Activated CD4-positive, alpha-beta memory T cell treated with anti-CD3 and anti-CD28 coated beads, Interleukin-2, amount 10 ng/mL, durations not matched to agents 7 days and 5 days (primary cell): ENCODE measurements at regions not wholly inside any gene's neighbourhood (a gene's known extent, or its start where the extent isn't known, plus 50 kb on each side); places are given as distances from the start of the nearest gene placed in this dataset.
"Not testable (repeated sequence)": the region's sequence is repeated elsewhere in the genome, so short reads cannot be mapped to it uniquely, and the experiment has no call there.

Source experiments
- CTCF ChIA-PET: fragments of 350-600 bp; sonication (Branson Sonifier 250); formaldehyde crosslinking; loops from one replicate; lab custom pipeline; 2021; ENCODE audit warnings: antibody characterized with exemption, inconsistent platforms; lab: Charles Lee
- POLR2A ChIA-PET: fragments of 350-600 bp; sonication (Branson Sonifier 250); formaldehyde crosslinking; loops from one replicate; lab custom pipeline; 2021; ENCODE audit warnings: antibody characterized with exemption; lab: Charles Lee
- DNase-seq: peaks from one replicate; pipeline ENCODE4 v3.0.0-alpha.2; 2020
- H3K27ac Mint-ChIP-seq: one replicate; pipeline ENCODE4 v1.8.0; 2021; ENCODE audit warnings: mild to moderate bottlenecking, mixed read lengths
- H3K27me3 Mint-ChIP-seq: one replicate; pipeline ENCODE4 v1.8.0; 2021; ENCODE audit warnings: mixed read lengths
- H3K36me3 Mint-ChIP-seq: one replicate; pipeline ENCODE4 v1.8.0; 2021; ENCODE audit warnings: low read depth, mixed read lengths
- H3K4me1 Mint-ChIP-seq: one replicate; pipeline ENCODE4 v1.8.0; 2021; ENCODE audit warnings: mixed read lengths
- H3K4me3 Mint-ChIP-seq: one replicate; pipeline ENCODE4 v1.8.0; 2021; ENCODE audit warnings: mild to moderate bottlenecking, mixed read lengths
- H3K9me3 Mint-ChIP-seq: one replicate; pipeline ENCODE4 v1.8.0; 2021; ENCODE audit warnings: mixed read lengths

GRCh38 chr17:70517816-70518215 lies 348.5 kb downstream of the KCNJ2 start:
- Mint-ChIP-seq H3K36me3 (no peaks in the 10 kb centered on the region), H3K27ac (no peak overlapping the region), H3K9me3 (no peaks in the 10 kb centered on the region), H3K27me3 (no peaks in the 10 kb centered on the region), H3K4me3 (no peak overlapping the region), H3K4me1 (no peaks in the 10 kb centered on the region)
- ChIA-PET CTCF (no interaction called here), POLR2A (no interaction called here)
- DNase-seq, result no peak

- ChIA-PET POLR2A (no interaction called here), CTCF (no interaction called here)
- no peak for DNase-seq
- no peak overlapping the region for H3K4me3 Mint-ChIP-seq
- H3K27me3 Mint-ChIP-seq, result no peaks in the 10 kb centered on the region
- H3K36me3 Mint-ChIP-seq, result no peaks in the 10 kb centered on the region
- H3K4me1 Mint-ChIP-seq, result no peaks in the 10 kb centered on the region
- H3K9me3 Mint-ChIP-seq, result no peaks in the 10 kb centered on the region
- no peak overlapping the region for H3K27ac Mint-ChIP-seq
Measured at GRCh38 chr17:70519300-70519699, 350.0 kb downstream of the KCNJ2 start.

- CTCF ChIA-PET, result no interaction called here
- Mint-ChIP-seq H3K27ac (no peak overlapping the region), H3K36me3 (no peaks in the 10 kb centered on the region), H3K4me3 (no peak overlapping the region), H3K4me1 (no peaks in the 10 kb centered on the region), H3K9me3 (no peaks in the 10 kb centered on the region), H3K27me3 (no peaks in the 10 kb centered on the region)
- POLR2A ChIA-PET, result no interaction called here
- DNase-seq, result no peak
Measured at GRCh38 chr17:70520447-70520846, 351.1 kb downstream of the KCNJ2 start.

- DNase-seq, result no peak
- Mint-ChIP-seq H3K4me3 (no peak overlapping the region), H3K4me1 (no peaks in the 10 kb centered on the region), H3K9me3 (no peaks in the 10 kb centered on the region), H3K27ac (no peak overlapping the region), H3K27me3 (no peaks in the 10 kb centered on the region), H3K36me3 (no peaks in the 10 kb centered on the region)
- POLR2A ChIA-PET, result no interaction called here
- CTCF ChIA-PET, result no interaction called here
Measured at GRCh38 chr17:70520956-70521355, 351.6 kb downstream of the KCNJ2 start.

- no peaks in the 10 kb centered on the region for H3K36me3 Mint-ChIP-seq
- H3K9me3 Mint-ChIP-seq, result no peaks in the 10 kb centered on the region
- H3K4me1 Mint-ChIP-seq, result no peaks in the 10 kb centered on the region
- no peak overlapping the region for H3K27ac Mint-ChIP-seq
- ChIA-PET CTCF (no interaction called here), POLR2A (no interaction called here)
- H3K4me3 Mint-ChIP-seq, result no peak overlapping the region
- no peak for DNase-seq
- no peaks in the 10 kb centered on the region for H3K27me3 Mint-ChIP-seq
Measured at GRCh38 chr17:70521821-70522256, 352.5 kb downstream of the KCNJ2 start.

- H3K27me3 Mint-ChIP-seq, result no peaks in the 10 kb centered on the region
- ChIA-PET CTCF (no interaction called here), POLR2A (no interaction called here)
- no peaks in the 10 kb centered on the region for H3K36me3 Mint-ChIP-seq
- no peak for DNase-seq
- no peaks in the 10 kb centered on the region for H3K4me1 Mint-ChIP-seq
- no peaks in the 10 kb centered on the region for H3K9me3 Mint-ChIP-seq
- no peak overlapping the region for H3K27ac Mint-ChIP-seq
- H3K4me3 Mint-ChIP-seq, result no peak overlapping the region
Measured at GRCh38 chr17:70523426-70523825, 354.1 kb downstream of the KCNJ2 start.

- DNase-seq, CTCF ChIA-PET, H3K36me3 Mint-ChIP-seq, POLR2A ChIA-PET, H3K4me1 Mint-ChIP-seq, H3K9me3 Mint-ChIP-seq, H3K27me3 Mint-ChIP-seq, H3K4me3 Mint-ChIP-seq, H3K27ac Mint-ChIP-seq: not testable (repeated sequence)
Measured at GRCh38 chr17:70525035-70525434, 355.7 kb downstream of the KCNJ2 start.

- CTCF ChIA-PET, result no interaction called here
- Mint-ChIP-seq H3K27ac (no peak overlapping the region), H3K4me3 (no peak overlapping the region)
Measured at GRCh38 chr17:70525961-70526360, 356.6 kb downstream of the KCNJ2 start.

GRCh38 chr17:70527364-70527888 lies 358.1 kb downstream of the KCNJ2 start:
- DNase-seq, result no peak
- no peaks in the 10 kb centered on the region for H3K9me3 Mint-ChIP-seq
- no peak overlapping the region for H3K27ac Mint-ChIP-seq
- ChIA-PET POLR2A (no interaction called here), CTCF (interaction anchor here (1.7 kb wide), 1 partner anchor 24 kb away, joined by 4 read pairs; no protein-coding TSS in a partner anchor)
- H3K4me1 Mint-ChIP-seq, result no peaks in the 10 kb centered on the region
- no peak overlapping the region for H3K4me3 Mint-ChIP-seq
- H3K36me3 Mint-ChIP-seq, result no peaks in the 10 kb centered on the region
- no peaks in the 10 kb centered on the region for H3K27me3 Mint-ChIP-seq

More at GRCh38 chr17:70525961-70526360, 356.6 kb downstream of the KCNJ2 start:
- H3K4me1 Mint-ChIP-seq, result no peaks in the 10 kb centered on the region
- POLR2A ChIA-PET, result no interaction called here
- H3K36me3 Mint-ChIP-seq, result no peaks in the 10 kb centered on the region
- DNase-seq, result no peak
- H3K9me3 Mint-ChIP-seq, result no peaks in the 10 kb centered on the region
- no peaks in the 10 kb centered on the region for H3K27me3 Mint-ChIP-seq

- no peak for DNase-seq
- H3K9me3 Mint-ChIP-seq, result no peaks in the 10 kb centered on the region
- no peak overlapping the region for H3K4me3 Mint-ChIP-seq
- POLR2A ChIA-PET, result no interaction called here
- no peaks in the 10 kb centered on the region for H3K27me3 Mint-ChIP-seq
- CTCF ChIA-PET, result interaction anchor here (0.5 kb wide), 1 partner anchor 1038 kb away, joined by 3 read pairs; no protein-coding TSS in a partner anchor
- H3K36me3 Mint-ChIP-seq, result no peaks in the 10 kb centered on the region
- no peak overlapping the region for H3K27ac Mint-ChIP-seq
- H3K4me1 Mint-ChIP-seq, result no peaks in the 10 kb centered on the region
Measured at GRCh38 chr17:70533427-70533826, 364.1 kb downstream of the KCNJ2 start.

GRCh38 chr17:70535986-70536385 lies 366.7 kb downstream of the KCNJ2 start:
- Mint-ChIP-seq H3K27ac (no peak overlapping the region), H3K9me3 (no peaks in the 10 kb centered on the region), H3K36me3 (no peaks in the 10 kb centered on the region), H3K4me1 (no peaks in the 10 kb centered on the region), H3K27me3 (no peaks in the 10 kb centered on the region), H3K4me3 (no peak overlapping the region)
- CTCF ChIA-PET, result no interaction called here
- DNase-seq, result no peak
- POLR2A ChIA-PET, result no interaction called here

GRCh38 chr17:70539132-70539924 lies 370.0 kb downstream of the KCNJ2 start:
- no peaks in the 10 kb centered on the region for H3K27me3 Mint-ChIP-seq
- H3K4me1 Mint-ChIP-seq, result no peaks in the 10 kb centered on the region
- DNase-seq, result no peak
- no peak overlapping the region for H3K4me3 Mint-ChIP-seq
- CTCF ChIA-PET, result no interaction called here
- H3K27ac Mint-ChIP-seq, result no peak overlapping the region
- H3K9me3 Mint-ChIP-seq, result no peaks in the 10 kb centered on the region
- H3K36me3 Mint-ChIP-seq, result no peaks in the 10 kb centered on the region
- POLR2A ChIA-PET, result no interaction called here

GRCh38 chr17:70542876-70543275 lies 373.5 kb downstream of the KCNJ2 start:
- no peak overlapping the region for H3K4me3 Mint-ChIP-seq
- H3K27ac Mint-ChIP-seq, result no peak overlapping the region
- ChIA-PET POLR2A (no interaction called here), CTCF (no interaction called here)
- H3K36me3 Mint-ChIP-seq, result no peaks in the 10 kb centered on the region
- H3K9me3 Mint-ChIP-seq, result no peaks in the 10 kb centered on the region
- no peaks in the 10 kb centered on the region for H3K4me1 Mint-ChIP-seq
- DNase-seq, result no peak
- no peaks in the 10 kb centered on the region for H3K27me3 Mint-ChIP-seq

- Mint-ChIP-seq H3K27ac (no peak overlapping the region), H3K36me3 (no peaks in the 10 kb centered on the region), H3K27me3 (no peaks in the 10 kb centered on the region), H3K9me3 (no peaks in the 10 kb centered on the region), H3K4me1 (no peaks in the 10 kb centered on the region), H3K4me3 (no peak overlapping the region)
- CTCF ChIA-PET, result interaction anchor here (1.0 kb wide), 1 partner anchor 8 kb away, joined by 3 read pairs; no protein-coding TSS in a partner anchor
- POLR2A ChIA-PET, result no interaction called here
- DNase-seq, result no peak
Measured at GRCh38 chr17:70544317-70544716, 375.0 kb downstream of the KCNJ2 start.
